Endometrium (tissue), 2 donors: ENCODE measurements at regions not wholly inside any gene's neighbourhood (a gene's known extent, or its start where the extent isn't known, plus 50 kb on each side); places are given as distances from the start of the nearest gene placed in this dataset.

ENCODE experiments used
- FAIRE-seq: peaks from 2 replicates; lab custom pipeline; 2012; peaks lifted over from hg19 to GRCh38; lab: Jason Lieb, UNC
- donor health status: control.
- donor health status: control.

DNA sequence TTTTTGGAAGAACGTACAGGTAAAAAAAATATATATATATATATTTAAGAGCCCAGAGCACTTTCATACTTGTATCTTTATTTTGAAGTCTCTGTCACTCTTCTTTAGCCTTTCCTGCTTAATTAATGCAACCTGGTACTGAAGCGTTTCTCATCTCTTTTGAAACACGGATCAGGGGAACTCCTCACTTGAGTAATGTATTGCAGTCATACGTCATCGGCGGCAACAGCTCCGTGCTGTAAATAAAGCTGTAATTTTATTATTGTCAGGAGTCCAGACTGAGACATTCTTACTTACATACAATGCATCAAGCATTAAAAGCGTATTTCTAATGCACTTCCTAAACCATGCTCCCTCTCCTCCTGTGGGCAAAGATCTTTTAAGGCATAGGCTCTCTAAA lies 514.7 kb downstream of the SOX11 start:
- FAIRE-seq = no peak

DNA sequence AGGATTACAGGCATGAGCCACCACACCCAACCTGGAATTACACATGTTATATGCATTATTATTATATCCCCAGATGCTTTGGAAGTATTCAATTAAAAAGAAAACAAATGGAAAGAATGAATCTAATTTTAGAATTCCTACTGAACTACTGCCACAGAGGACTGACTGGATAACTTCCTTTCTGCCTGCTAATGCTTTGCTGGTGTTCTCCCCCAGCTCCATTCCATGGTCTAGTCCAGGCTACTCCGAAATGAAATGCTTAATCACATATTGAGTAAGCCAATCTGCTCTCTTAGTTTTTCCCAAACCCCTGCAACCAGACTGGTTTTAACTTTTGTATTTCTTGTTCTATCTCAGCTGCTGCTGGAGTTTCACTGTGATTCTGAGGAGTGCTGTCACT lies 519.1 kb downstream of the SOX11 start:
- no peak for FAIRE-seq

DNA sequence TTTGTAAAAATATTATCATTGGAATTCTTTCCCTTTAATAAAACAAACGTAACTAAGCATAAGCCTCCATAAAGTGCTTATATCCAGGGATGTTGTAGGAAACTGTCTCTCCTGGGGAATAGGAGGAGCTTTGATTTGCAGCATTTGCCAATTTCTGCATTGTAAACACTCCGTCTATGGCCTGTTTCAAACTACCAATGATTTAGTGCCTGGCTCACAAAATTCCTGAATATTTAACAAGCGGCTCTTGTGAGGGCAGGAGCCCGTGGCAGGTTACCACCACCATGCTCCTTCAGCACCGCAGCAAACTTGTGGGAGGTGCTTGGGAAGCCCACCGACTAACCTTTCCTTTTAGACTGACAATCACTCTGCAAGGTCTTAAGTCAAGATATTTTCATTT lies 520.3 kb downstream of the SOX11 start:
- no peak for FAIRE-seq

DNA sequence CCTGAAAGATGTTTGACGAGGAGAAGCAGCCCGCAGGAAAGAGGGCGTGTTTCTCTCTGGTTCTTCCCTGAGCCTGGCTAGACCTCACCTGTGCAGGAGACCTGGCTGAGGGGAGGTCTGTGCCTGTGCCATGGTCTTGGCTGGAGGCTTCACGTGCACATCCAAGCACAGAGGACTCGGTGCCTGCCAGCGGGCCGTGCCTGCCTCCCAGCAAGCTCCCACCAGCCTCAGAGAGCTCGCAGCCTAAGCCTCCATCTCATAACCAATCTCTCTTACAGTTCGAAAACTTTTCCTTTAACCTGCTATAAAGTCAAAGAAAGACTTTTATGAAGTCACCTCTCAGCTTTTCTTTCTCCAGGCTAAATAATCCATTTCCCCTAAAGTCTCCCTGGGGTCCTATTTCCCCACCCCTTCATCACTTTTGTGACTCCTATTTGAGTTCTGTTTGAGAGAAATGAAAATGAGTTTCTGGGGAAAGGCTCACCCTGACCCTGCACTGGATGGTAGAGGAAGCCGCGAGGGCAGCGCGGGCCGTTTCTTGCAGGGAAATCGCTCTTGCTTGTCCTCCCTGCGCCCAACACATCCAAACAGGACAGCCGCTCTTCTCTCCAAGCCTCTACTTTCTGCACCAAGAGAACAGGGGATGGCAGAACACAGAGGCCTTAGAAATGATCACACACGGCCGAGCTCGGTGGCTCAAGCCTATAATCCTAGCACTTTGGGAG lies 521.0 kb downstream of the SOX11 start:
- FAIRE-seq = no peak

DNA sequence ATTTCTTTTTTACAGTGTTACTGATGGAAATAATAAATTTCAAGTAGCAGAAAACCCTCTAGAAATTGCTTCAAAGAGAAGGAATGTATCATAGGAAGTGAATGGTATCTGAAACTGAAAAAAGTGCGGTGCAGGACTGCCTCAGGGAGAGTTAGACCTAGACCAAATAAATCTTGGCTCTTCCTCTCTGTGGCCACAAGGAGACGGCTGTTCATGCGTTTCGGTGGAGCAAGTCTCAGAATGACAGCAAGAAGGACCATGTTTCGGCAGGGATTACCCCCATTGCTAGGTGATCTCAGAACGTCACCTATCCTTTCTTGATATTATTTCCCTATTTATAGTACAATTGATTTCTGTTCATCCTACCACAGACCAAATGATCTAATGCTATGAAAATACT lies 522.3 kb downstream of the SOX11 start:
- FAIRE-seq = no peak

DNA sequence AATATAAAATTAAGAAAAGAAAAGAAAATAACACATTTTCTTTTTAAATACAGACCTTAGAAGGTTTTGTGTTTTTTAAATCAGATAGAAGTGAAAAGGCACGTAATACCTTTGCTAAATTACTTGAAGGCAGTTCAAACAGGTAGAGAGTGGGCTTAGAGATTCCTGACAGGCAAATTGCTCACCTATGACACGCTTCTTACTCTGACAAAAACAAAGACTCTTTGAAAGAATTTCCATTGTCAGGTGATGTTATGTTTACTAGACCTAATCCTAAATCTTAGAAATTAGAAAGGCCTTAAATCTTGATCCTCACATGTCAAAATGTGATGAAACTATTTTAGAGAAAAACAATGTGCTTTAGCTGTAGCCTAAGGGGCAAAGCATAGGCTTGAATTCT lies 522.9 kb downstream of the SOX11 start:
- FAIRE-seq = no peak

DNA sequence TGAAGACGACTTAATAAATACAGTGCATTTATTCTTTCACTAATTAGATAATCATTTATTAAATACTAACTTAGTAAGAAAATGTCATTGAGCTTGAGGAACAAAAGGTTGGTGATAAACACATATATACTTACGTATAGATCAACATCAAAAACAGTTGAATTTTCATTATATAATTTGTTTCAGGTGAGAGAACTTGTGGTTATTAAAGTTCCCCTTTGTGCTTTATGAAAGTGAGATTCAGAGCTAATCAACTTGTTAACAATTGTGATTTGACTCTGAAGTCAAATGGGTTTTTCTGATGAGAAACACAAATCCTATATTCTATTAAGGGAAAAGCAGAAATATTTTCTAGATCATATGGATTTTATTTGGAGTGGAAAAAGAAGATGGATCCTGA lies 524.0 kb downstream of the SOX11 start:
- no peak for FAIRE-seq

DNA sequence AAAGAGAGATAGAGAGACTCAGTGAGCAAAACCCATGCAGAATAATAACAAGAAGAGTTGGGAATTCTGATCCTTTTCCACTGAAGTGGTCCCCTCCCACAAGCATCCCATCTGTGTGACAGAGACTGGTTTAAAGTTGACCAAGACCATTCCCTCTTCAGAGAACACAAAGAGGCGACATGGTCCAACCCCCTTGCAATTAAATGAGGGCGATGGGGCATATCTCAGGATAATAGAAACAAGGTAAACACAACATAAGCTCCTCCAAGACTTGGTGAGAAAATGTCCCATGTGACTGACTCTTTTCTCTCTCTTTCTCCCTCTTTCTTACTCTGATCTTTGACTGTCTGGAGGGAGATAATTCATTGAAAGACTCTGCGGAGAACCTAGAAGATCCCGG lies 526.7 kb downstream of the SOX11 start:
- no peak for FAIRE-seq

DNA sequence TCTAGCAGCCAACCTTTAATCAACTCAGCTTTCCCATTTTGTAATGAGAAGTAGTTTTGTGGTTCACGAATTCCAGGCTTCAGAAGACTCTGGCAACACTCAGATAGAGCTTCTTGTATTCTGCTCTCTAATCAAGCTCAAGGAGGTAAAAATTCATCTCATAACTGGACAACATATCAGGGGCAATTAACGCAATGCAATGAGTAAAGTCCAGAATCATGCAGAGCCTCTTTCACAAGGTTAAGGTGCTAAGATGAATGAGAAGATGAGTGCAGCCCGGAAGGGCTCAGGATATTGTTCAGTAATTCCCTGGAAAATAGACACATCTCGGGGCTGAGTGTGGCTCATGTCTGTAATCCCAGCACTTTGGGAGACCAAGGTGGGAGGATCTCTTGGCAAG lies 527.7 kb downstream of the SOX11 start:
- FAIRE-seq = no peak

DNA sequence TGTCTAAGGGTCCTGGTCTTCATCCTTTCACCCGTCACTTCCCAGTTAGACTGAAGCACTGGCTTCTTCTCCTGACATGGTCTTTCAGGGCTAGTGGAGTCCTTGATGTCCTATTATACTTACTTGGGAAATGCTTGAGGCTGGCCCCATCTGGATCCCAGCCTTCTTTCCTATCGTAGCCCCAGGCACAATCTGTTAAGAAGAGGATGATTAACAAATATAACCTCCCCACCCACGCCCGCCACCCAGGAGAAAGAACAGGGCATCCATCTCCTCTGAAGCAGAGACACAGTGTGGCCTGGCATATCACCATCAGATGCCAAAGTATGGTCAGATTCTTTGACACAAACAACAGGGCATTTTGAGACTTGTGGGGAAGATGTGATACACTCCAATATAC lies 530.1 kb downstream of the SOX11 start:
- FAIRE-seq = no peak

DNA sequence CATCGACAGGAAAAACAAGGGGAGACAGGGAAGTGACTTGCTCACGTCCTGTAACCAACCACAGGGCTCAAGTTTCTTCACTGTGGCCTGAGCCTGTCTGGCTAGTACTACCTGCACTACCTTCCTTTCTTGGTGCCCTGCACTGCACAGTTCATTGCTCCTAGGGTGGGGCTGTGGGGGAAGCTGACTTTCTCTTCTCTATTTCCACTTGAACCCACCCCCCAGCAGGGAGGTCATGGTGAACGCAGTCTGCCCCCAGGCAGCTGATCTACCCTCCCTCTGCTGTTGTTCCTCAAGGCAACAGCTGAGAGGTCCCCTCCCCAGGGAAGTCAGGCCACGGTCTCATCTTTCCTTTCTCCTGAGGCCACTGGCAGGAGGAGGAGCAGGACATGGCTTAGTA lies 532.1 kb downstream of the SOX11 start:
- FAIRE-seq = no peak

DNA sequence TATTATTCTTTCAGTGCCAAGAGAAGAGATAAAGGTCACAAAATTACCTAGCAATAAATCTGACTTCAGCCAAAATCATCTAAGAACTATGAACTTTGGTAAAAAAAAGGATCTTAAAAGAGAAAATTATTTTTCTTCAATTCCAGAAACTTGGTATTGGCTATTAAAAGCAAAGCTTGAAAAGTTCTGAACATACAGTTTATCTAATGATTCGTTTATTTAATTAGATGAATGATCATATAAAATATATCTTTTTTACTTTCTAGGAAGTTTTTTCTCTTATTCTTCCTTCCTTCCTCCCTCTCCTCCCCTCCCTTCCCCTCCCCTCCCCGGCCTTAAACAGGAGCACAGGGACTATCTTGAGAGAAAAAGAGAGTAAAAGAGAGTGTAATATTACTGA lies 536.1 kb downstream of the SOX11 start:
- FAIRE-seq = no peak

DNA sequence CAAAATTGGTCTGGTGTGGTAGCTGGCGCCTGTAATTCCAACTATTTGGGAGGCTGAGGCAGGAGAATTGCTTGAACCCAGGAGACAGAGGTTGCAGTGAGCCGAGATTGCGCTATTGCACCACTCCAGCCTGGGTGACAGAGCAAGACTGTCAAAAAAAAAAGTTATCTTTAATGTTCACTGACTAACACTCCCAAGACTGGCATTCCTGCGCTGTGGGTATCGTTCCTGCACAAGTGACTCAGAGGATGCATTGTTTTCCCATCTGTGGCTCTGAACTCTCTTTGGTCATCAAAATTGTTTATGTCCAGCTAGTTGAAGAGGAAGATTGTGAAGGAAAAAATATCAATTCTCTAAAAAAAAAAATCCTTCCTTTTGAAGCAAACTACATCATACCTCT lies 539.0 kb downstream of the SOX11 start:
- no peak for FAIRE-seq

DNA sequence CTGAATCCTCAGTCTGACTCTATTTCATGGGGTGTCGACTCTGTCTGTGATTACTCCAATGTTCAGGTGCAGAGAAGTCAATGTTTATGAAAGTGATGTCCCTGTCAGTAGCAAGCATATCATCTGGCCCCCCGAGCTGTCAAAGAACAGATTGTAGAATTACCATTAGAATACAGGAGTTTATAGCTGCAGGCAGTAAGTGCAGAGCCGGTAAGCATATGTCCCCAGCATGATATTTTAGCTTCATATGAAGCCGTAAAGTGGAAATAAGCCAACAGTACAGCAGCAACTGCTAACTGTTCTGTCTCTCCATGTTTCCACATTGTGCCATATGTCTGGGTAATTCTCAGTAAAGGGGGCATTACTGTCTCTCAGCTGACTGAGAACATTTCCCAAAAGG lies 541.8 kb downstream of the SOX11 start:
- FAIRE-seq = no peak

DNA sequence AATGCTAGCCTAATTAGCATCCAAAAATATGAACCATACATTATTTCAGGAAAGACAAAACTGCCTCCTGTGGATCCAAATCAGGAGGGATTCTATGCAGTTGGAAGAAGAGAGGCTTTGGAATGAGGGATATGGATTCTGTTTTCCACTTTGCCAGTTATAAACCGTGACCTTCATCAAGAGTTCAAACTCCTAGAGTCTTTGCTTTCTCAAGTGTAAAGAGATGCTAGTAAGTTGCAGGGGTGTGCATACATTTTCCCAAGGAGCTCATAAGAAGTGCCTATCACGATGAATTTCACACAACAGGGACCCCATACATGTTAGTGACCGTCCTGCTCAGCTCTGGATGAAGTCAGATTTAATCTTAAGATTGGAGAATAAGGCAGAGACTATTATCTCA lies 542.5 kb downstream of the SOX11 start:
- no peak for FAIRE-seq

DNA sequence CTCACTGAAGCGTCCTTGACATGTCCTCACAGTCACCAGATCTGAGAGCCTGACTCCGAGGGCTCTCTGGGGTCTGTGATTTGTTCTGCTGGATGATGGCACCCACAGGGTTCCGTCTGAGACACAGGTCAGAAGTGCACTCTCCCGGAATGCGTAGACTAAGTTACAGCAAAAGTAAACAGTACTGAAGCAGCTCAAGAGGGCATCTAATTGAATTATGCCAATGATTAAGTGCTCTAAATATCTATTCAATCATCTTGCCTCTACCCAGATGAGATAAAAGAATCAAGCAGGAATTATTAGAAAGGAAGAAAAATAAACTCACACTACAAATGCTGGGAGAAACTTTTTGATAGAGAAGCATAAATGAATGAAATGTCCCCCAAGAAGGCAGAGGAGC lies 544.1 kb downstream of the SOX11 start:
- FAIRE-seq = no peak

DNA sequence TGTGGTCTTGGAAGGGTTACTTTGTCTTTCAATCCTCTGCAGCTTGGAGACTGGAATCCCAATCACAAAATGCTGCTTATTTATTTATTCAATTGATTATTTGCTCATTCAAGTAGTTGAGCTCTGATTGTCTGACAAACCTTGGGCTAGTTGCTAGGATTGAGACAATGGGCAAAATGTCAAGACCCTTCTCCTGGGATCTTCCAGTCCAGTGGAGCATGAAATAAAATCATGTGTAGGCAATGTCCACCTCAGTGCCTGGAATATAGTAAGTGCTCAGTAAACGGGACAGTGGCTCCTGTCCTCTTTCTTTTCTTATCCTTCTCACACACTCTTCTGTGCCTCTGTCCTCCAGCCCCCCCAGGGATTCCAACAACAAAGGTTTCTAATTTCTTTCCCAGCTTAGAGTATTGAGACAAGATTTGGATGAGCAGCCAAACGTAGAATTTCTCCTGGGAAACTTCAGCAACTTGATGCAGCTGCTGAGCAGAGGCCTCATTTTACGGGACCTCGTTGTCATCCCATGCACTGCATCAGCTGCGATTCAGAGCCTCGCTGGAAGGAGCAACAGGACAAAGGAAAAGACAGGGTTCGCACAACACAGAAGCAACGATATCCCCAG lies 545.0 kb downstream of the SOX11 start:
- FAIRE-seq = no peak

DNA sequence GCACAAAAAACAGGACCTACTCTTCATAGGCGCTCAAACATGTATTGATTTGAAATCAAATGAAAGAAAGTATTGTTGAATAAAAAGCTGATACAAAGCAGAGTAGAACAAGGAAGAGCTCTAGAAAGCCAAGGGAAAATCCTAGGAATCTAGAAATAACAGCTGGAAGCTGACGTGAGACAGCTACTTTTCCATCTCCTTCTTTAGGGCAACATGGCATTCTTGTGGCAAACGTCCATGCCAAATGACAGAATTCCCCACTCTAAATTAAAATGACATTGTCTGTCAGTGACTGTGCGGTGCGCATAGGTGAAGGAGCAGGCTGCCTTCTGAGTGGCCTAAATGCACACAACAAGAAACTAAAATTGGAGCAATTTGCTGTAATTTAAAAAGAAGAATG lies 557.4 kb downstream of the SOX11 start:
- no peak for FAIRE-seq

DNA sequence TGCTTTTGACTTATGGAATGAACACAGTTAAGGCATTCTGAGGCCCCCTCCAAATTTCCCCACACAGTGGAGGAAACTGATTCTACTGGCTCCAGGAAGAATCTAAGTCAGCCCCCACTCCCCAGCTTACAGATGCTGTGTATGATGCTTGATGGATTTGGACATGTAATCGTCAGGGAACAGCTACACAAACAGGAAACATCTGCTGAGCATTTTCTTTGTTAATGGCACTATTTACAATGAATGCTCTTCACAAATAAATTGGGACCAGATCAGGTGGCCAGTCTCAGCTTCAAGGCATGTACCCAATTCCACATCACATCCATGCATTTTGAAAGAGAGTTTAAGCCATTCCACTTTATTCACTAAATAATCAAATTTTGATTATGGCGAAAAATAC lies 562.3 kb downstream of the SOX11 start:
- no peak for FAIRE-seq

DNA sequence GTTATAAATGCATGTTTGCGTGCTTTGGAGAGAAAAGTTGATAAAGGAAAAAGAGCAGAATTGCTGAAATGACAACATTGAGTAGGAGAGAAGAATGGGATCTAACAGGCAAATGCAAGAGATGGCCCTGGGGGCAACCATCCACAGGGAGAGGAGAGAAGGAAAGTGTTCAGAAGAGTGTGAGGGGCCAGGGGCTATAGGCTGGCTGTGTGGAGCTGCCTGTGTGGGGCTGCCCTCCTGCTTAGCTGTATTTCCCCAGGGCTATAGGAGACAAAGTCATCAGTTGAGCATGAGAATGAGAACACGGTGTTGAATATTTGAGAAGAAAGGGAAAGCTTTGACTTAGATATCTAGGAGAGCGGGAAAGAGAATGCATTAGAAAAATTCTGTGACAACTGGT lies 572.0 kb downstream of the SOX11 start:
- FAIRE-seq = no peak

DNA sequence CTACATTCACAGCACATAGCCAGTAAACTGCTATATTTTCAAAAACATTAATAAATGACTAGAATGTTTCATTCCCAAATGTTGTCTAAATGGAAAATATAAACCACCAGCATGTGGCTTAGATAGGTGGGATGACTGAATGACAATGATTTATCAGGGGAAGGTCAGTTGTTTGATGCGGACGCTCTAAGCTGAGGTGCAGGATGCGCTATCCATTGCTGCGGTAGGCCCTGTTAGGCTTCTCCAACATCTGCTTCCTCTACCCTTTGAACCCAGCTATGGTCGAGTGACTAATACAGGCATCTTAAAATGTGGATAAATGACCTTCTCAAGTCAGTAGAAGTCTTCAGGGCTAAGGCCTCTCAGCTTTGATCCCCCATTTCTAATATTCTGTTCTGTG lies 584.2 kb downstream of the CMPK2 start:
- FAIRE-seq = no peak

DNA sequence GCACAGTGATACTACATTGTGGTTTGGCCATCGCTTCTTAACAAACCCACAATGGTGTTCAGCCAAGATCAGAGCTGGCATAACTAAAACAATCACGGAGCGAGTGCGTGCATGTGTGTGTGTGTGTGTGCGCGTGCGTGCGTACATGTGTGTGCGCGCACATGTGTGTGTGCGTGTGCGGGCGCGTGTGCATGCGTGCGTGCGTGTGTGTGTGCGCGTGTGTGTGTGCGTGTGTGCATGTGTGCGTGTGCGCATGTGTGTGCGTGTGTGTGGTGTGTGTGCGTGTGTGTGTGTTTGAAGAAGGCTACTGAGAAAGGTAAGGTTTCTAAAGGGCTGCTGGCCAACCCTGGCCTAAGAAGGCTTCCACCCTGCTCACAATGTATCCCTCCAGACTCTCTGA lies 582.4 kb downstream of the CMPK2 start:
- FAIRE-seq = no peak

DNA sequence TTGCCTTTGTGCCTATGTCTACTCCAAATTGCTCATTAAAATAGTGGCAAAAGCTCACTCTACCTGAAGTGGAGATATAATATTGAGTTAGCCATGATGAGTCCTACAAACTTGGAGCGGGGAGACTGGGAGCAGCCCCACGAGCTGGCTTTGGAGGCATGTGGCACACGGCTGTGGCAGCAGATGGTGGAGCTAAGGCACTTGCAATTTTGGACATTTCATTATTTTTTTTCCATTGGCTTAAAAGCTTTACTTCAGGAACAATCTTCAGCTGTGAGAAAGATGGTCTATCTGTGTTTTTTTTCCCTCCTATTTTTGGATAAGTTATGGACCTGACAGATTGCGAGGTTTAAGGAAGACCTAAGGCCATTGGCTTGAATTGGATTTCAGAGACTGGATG lies 578.3 kb downstream of the CMPK2 start:
- no peak for FAIRE-seq

DNA sequence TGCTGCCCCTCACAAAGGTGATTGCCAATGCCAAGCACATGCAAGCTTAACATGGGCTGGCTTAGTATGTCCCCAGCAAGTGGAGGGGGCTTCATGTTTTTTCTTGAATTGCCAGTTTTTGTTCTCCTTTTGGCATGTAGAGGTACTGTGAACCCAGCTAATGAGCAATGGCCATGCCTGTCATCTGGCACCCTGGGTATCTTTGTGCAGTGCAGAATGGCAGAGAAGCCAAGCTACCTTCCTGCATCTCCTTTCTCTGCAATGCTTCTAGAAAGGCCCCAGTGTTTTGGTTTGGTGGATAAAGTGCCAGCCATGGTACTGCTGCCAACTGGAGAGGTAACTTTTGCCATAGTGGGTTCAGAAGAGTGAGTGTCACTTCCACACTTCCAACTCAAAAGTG lies 576.9 kb downstream of the CMPK2 start:
- no peak for FAIRE-seq
